Astrocyte (in vitro differentiated cells and primary cell): ENCODE measurements at regions not wholly inside any gene's neighbourhood (a gene's known extent, or its start where the extent isn't known, plus 50 kb on each side); places are given as distances from the start of the nearest gene placed in this dataset.

ENCODE experiments used
- DNase-seq: peaks from one replicate; pipeline ENCODE4 v3.0.0-alpha.2; 2010; ENCODE audit warnings: low read depth
- FAIRE-seq: peaks from 2 replicates; lab custom pipeline; 2011; peaks lifted over from hg19 to GRCh38; lab: Jason Lieb, UNC
- H2AFZ ChIP-seq: 2 replicates; pipeline ENCODE4 v1.6.0; 2012; ENCODE audit warnings: low read depth, low read length, inconsistent platforms
- H3K27ac ChIP-seq: 2 replicates; pipeline ENCODE4 v1.5.1; 2011; ENCODE audit warnings: low read depth, low read length, inconsistent platforms
- H3K27me3 ChIP-seq: 2 replicates; pipeline ENCODE4 v1.6.0; 2011; ENCODE audit warnings: low read length, inconsistent platforms; ENCODE audit not compliant: insufficient read depth
- H3K36me3 ChIP-seq: 2 replicates; pipeline ENCODE4 v1.5.1; 2011; ENCODE audit warnings: low read length, inconsistent platforms; ENCODE audit not compliant: insufficient read depth
- H3K4me1 ChIP-seq: 2 replicates; pipeline ENCODE4 v1.5.1; 2011; ENCODE audit warnings: low read length, inconsistent platforms; ENCODE audit not compliant: insufficient read depth
- H3K4me2 ChIP-seq: 2 replicates; pipeline ENCODE4 v1.6.0; 2012; ENCODE audit warnings: low read length, inconsistent platforms
- H3K4me3 ChIP-seq: 2 replicates; pipeline ENCODE4 v1.5.1; 2011; ENCODE audit warnings: low read depth, mild to moderate bottlenecking, low read length, inconsistent platforms; ENCODE audit not compliant: insufficient read depth
- H3K79me2 ChIP-seq: 2 replicates; pipeline ENCODE4 v1.6.0; 2012; ENCODE audit warnings: mild to moderate bottlenecking, low read length, inconsistent platforms; ENCODE audit not compliant: insufficient read depth
- H3K9ac ChIP-seq: 2 replicates; pipeline ENCODE4 v1.6.0; 2012; ENCODE audit warnings: mild to moderate bottlenecking, low read length, inconsistent platforms
- H3K9me3 ChIP-seq: 2 replicates; pipeline ENCODE4 v1.5.1; 2012; ENCODE audit warnings: low read depth, mild to moderate bottlenecking, low read length, inconsistent platforms; ENCODE audit not compliant: insufficient read depth
- H4K20me1 ChIP-seq: 2 replicates; pipeline ENCODE4 v1.6.0; 2012; ENCODE audit warnings: low read length, inconsistent platforms; ENCODE audit not compliant: insufficient read depth
- H3K27ac Mint-ChIP-seq: one replicate; pipeline ENCODE4 v1.8.0; 2021; ENCODE audit warnings: mild to moderate bottlenecking, mixed read lengths; ENCODE audit not compliant: unreplicated experiment
- H3K27me3 Mint-ChIP-seq: one replicate; pipeline ENCODE4 v1.8.0; 2021; ENCODE audit warnings: low read depth, mixed read lengths; ENCODE audit not compliant: unreplicated experiment
- H3K36me3 Mint-ChIP-seq: one replicate; pipeline ENCODE4 v1.8.0; 2021; ENCODE audit warnings: low read depth, mixed read lengths; ENCODE audit not compliant: unreplicated experiment
- H3K4me1 Mint-ChIP-seq: one replicate; pipeline ENCODE4 v1.8.0; 2021; ENCODE audit warnings: low read depth, mixed read lengths; ENCODE audit not compliant: unreplicated experiment
- H3K4me3 Mint-ChIP-seq: one replicate; pipeline ENCODE4 v1.8.0; 2021; ENCODE audit warnings: mild to moderate bottlenecking, moderate library complexity, mixed read lengths; ENCODE audit not compliant: unreplicated experiment
- H3K9me3 Mint-ChIP-seq: one replicate; pipeline ENCODE4 v1.8.0; 2021; ENCODE audit warnings: mild to moderate bottlenecking, mixed read lengths; ENCODE audit not compliant: unreplicated experiment
- CTCF ChIP-seq: IDR thresholded peaks from 2 replicates; pipeline ENCODE4 v1.5.1; 2011; ENCODE audit warnings: low read depth, mild to moderate bottlenecking, inconsistent platforms, low read length, moderate library complexity; ENCODE audit not compliant: insufficient read depth
- EZH2 ChIP-seq: IDR thresholded peaks from 2 replicates; pipeline ENCODE4 v1.6.1; 2012; ENCODE audit warnings: mild to moderate bottlenecking, low read length, inconsistent platforms; ENCODE audit not compliant: insufficient read depth

GRCh38 chr20:51228763-51229162, 205.9 kb upstream of the KCNG1 start:
- no peak overlapping the region for H3K4me3 ChIP-seq
- H3K36me3 ChIP-seq = no peaks in the 10 kb centered on the region
- no peaks in the 10 kb centered on the region for H3K9me3 ChIP-seq
- no peaks in the 10 kb centered on the region for H3K79me2 ChIP-seq
- no peak overlapping the region for H3K4me3 Mint-ChIP-seq
- H3K27me3 ChIP-seq = peaks cover 19% of the 10 kb centered on the region
- H3K4me2 ChIP-seq = no peak overlapping the region
- no peaks in the 10 kb centered on the region for H3K4me1 Mint-ChIP-seq
- H3K27ac ChIP-seq = no peak overlapping the region
- DNase-seq = no peak
- no peaks in the 10 kb centered on the region for H3K4me1 ChIP-seq
- no peaks in the 10 kb centered on the region for H4K20me1 ChIP-seq
- TF ChIP-seq EZH2 (no peak), CTCF (no peak)
- no peaks in the 10 kb centered on the region for H3K36me3 Mint-ChIP-seq
- H3K9ac ChIP-seq = no peak overlapping the region
- FAIRE-seq = no peak
- peaks cover 37% of the 10 kb centered on the region for H3K27me3 Mint-ChIP-seq
- H3K27ac Mint-ChIP-seq = no peak overlapping the region
- H3K9me3 Mint-ChIP-seq = peaks cover 15% of the 10 kb centered on the region
- no peak overlapping the region for H2AFZ ChIP-seq

- H3K27me3 ChIP-seq = peaks cover 23% of the 10 kb centered on the region
- Mint-ChIP-seq H3K36me3 (no peaks in the 10 kb centered on the region), H3K27me3 (peaks cover 44% of the 10 kb centered on the region), H3K4me3 (no peak overlapping the region), H3K4me1 (no peaks in the 10 kb centered on the region), H3K9me3 (peaks cover 15% of the 10 kb centered on the region), H3K27ac (no peak overlapping the region)
- H3K27ac ChIP-seq = no peak overlapping the region
- H3K9ac ChIP-seq = no peak overlapping the region
- H3K4me3 ChIP-seq = no peak overlapping the region
- no peak for FAIRE-seq
- no peaks in the 10 kb centered on the region for H3K9me3 ChIP-seq
- DNase-seq = no peak
- TF ChIP-seq CTCF = no peak
- no peak for TF ChIP-seq EZH2
- no peaks in the 10 kb centered on the region for H4K20me1 ChIP-seq
- H3K36me3 ChIP-seq = no peaks in the 10 kb centered on the region
- H3K79me2 ChIP-seq = no peaks in the 10 kb centered on the region
- no peak overlapping the region for H2AFZ ChIP-seq
- no peak overlapping the region for H3K4me2 ChIP-seq
- H3K4me1 ChIP-seq = no peaks in the 10 kb centered on the region
Measured at GRCh38 chr20:51227744-51228143, 204.8 kb upstream of the KCNG1 start.

GRCh38 chr20:51223183-51223720, 200.3 kb upstream of the KCNG1 start:
- H3K4me1 ChIP-seq = no peaks in the 10 kb centered on the region
- Mint-ChIP-seq H3K36me3 (no peaks in the 10 kb centered on the region), H3K4me1 (no peaks in the 10 kb centered on the region), H3K4me3 (no peak overlapping the region), H3K27ac (no peak overlapping the region), H3K27me3 (peaks cover 40% of the 10 kb centered on the region), H3K9me3 (peaks cover 10% of the 10 kb centered on the region)
- H3K27ac ChIP-seq = no peak overlapping the region
- no peaks in the 10 kb centered on the region for H3K9me3 ChIP-seq
- H3K9ac ChIP-seq = no peak overlapping the region
- no peak for DNase-seq
- H3K4me2 ChIP-seq = no peak overlapping the region
- FAIRE-seq = no peak
- no peak overlapping the region for H2AFZ ChIP-seq
- no peaks in the 10 kb centered on the region for H4K20me1 ChIP-seq
- no peaks in the 10 kb centered on the region for H3K36me3 ChIP-seq
- TF ChIP-seq CTCF (no peak), EZH2 (no peak)
- H3K27me3 ChIP-seq = peaks cover 23% of the 10 kb centered on the region
- no peaks in the 10 kb centered on the region for H3K79me2 ChIP-seq
- no peak overlapping the region for H3K4me3 ChIP-seq
